Activated naive CD4-positive, alpha-beta T cell (primary cell): ENCODE measurements at regions not wholly inside any gene's neighbourhood (a gene's known extent, or its start where the extent isn't known, plus 50 kb on each side); places are given as distances from the start of the nearest gene placed in this dataset.
"Not testable (repeated sequence)": the region's sequence is repeated elsewhere in the genome, so short reads cannot be mapped to it uniquely, and the experiment has no call there.

Source experiments
- DNase-seq, 4 experiments: peaks; one replicate each; lab custom pipeline; 2025; lab: John Stamatoyannopoulos, UW

GRCh38 chr15:22519213-22519612 is 60.5 kb downstream of the GOLGA6L22 start:
- DNase-seq: not testable (repeated sequence)

GRCh38 chr15:22526537-22526936 is 67.8 kb downstream of the GOLGA6L22 start:
- DNase-seq: not testable (repeated sequence)

- DNase-seq: not testable (repeated sequence)
These were observed 68.3 kb downstream of the GOLGA6L22 start for GRCh38 chr15:22527016-22527415.

- DNase-seq: not testable (repeated sequence)
These were observed 70.5 kb downstream of the GOLGA6L22 start for GRCh38 chr15:22529200-22529599.

- DNase-seq: not testable (repeated sequence)
These were observed 101.0 kb downstream of the GOLGA6L22 start for GRCh38 chr15:22559701-22560100.

- DNase-seq: not testable (repeated sequence)
These were observed 103.0 kb downstream of the GOLGA6L22 start for GRCh38 chr15:22561716-22562115.

DNA sequence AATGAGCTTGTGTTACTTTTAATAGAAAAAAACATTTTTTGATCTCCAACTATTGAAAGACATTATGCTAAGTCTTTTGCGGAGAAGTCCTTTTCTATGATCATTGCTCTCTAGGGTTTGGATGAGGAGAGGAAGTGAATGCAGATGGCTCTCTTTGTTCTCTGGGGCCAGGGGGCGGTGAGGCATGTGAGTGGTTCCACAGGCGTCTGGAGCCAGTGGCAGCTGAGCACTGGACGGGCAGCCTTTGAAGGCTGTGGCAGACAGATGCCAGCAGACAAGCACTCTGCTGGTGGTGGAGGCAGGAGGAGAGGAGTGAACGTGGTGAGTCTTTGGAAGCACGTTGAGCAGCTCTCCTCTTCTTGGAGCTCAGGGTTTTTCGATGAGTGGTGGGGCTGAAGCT is 107.8 kb downstream of the GOLGA6L22 start:
- DNase-seq: not testable (repeated sequence)

GRCh38 chr15:22569486-22569885 is 110.8 kb downstream of the GOLGA6L22 start:
- DNase-seq: not testable (repeated sequence)

DNA sequence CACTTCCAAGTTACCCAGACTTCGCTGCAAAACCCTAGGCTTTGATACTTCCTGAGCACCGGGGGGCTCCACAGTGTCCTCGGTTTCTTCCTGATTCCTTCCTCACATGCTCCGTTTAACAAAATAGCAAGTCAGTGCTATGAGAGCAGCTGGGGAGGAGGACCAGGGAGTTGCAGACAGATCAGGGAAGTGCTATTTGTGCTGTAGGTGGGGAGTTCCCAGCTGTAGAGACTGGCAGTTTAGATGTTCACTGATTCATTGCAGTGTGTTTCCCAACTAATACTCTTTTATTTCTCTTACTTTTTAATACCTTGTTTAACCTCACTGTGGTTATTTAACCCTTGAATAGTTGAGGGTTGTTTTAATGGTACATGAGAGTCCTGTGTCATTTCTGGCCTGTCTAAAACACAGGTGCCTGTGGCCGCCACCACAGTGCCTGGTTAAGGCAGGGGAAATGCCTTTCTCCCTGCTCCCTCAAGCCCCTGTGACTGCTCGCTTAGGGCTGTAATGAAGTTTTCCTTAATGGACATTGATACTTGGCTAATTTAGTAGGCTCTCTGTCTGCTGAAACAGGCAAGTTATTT is 113.5 kb downstream of the GOLGA6L22 start:
- not testable (repeated sequence) for DNase-seq

- DNase-seq: not testable (repeated sequence)
These were observed 114.1 kb downstream of the GOLGA6L22 start for GRCh38 chr15:22572792-22573191.

- DNase-seq: not testable (repeated sequence)
These were observed 119.1 kb downstream of the GOLGA6L22 start for GRCh38 chr15:22577828-22578227.

GRCh38 chr15:22579213-22579612 is 120.5 kb downstream of the GOLGA6L22 start:
- DNase-seq: not testable (repeated sequence)

DNA sequence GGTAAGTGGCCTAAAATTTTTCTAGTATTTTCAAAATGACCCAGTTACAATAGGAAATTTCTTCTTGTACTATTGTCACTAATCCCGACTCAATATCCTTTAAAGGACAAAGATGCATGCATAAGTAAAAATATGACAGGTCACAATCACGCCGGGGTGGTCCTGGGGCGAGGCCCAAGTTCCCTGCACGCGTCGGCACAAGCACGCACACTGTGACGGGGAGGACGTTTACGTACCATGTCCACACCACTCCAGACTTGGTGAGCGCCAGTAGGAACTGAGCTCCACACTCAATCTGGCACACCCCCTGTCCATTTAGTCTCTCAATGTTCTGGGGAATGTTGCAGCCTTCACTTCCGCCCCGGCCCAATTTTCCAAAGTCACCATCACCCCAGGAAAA is 128.7 kb downstream of the GOLGA6L22 start:
- not testable (repeated sequence) for DNase-seq

DNA sequence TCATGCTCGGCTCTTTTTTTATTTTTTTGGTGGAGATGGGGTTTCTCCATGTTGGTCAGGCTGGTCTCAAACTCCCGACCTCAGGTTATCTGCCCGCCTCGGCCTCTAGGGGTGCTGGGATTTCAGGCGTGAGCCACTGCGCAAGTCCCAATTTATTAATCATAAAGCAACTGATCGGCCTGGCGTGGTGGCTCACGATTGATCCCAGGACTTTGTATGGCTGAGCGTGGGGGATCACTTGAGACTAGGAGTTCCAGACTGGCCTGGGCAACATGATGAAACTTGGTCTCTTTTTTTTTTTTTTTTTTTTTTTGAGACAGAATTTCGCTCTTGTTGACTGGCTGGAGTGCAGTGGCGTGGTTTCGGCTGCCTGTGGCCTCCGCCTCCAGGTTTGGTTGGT is 139.8 kb downstream of the GOLGA6L22 start:
- DNase-seq: not testable (repeated sequence)

- DNase-seq: not testable (repeated sequence)
These were observed 141.0 kb downstream of the GOLGA6L22 start for GRCh38 chr15:22599526-22600320.

- DNase-seq: not testable (repeated sequence)
These were observed 158.3 kb downstream of the GOLGA6L22 start for GRCh38 chr15:22616976-22617375.

DNA sequence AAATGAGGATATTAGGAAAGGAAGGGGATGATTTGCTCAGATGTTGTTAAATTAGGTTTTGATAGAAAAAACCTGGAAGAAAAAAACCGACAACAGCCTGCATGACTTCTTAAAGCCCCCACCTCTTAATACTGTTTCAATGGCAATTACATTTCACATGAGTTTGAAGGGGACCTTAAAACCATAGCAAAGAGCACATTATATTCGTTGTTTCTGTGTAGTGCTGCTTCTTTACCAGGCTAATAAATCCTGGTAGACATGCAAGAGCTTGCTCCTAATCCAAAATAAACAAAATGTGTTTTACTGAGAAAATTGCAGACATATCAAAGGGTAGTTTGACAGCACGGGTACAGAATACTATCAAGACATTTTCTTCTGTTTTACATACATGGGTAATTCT is 154.7 kb upstream of the NIPA1 start:
- not testable (repeated sequence) for DNase-seq

DNA sequence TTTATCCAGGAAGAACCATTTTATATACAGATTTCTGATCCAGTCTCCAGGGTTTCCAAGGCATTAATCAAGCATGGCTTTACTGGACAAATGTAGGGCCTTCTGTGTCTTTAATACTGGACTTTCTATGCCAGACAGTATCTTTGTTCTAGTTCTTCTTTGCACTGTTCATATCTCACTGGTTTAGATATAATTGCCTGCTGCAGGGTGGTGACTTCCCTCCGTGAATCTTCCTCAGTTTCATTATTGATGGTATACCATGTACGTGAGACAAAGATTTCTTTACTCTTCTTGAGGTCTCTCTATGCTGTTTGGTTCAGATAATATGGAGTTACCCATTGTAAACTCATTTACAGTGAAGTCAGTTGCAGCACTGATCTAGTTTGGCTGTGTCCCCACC is 146.5 kb upstream of the NIPA1 start:
- not testable (repeated sequence) for DNase-seq

GRCh38 chr15:22649458-22649857 is 137.0 kb upstream of the NIPA1 start:
- not testable (repeated sequence) for DNase-seq

DNA sequence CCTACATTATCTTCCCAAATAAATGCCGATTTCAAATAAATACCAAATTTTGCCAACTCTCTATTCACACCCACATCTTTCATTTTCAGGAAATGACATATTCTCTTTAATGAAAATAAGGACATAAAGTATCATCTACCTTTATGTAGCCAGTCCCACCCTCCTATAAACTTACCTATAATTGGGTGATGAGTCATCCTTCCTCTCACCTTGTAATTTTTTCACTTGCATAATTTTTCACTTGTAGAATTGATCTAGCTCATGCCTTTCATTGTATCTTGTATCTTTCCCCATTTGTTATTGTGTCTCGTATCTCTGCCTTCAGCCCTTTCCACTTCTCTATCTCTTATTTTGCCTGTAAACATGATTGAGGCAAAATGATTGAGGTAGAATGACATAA is 135.3 kb upstream of the NIPA1 start:
- not testable (repeated sequence) for DNase-seq

GRCh38 chr15:22664294-22665058 is 122.0 kb upstream of the NIPA1 start:
- DNase-seq: peak in 2 of 4 experiments; percentile 10

GRCh38 chr15:22665059-22665702 is 121.3 kb upstream of the NIPA1 start:
- DNase-seq: peak in 1 of 4 experiments; percentile 10
